PC-3 (cell line): ENCODE measurements at regions not wholly inside any gene's neighbourhood (a gene's known extent, or its start where the extent isn't known, plus 50 kb on each side); places are given as distances from the start of the nearest gene placed in this dataset.

Source experiments
- ATAC-seq: fragments of 200-7000 bp; cut with Tn5 transposase; 2 replicates; pipeline ENCODE4 v1.9.1; 2020; ENCODE audit warnings: mild to moderate bottlenecking, moderate library complexity
- BruUV-seq: library from RNA; stranded (reverse); fragments of 400-500 nt; replicated peaks from 2 replicates; lab custom pipeline; 2021; lab: Mats Ljungman, UMichigan
- CTCF ChIA-PET: fragments of 300-600 bp; sonication (Branson Sonifier 250); formaldehyde crosslinking; loops from one replicate; lab custom pipeline; 2022; ENCODE audit warnings: antibody characterized with exemption; lab: Charles Lee
- POLR2A ChIA-PET: fragments of 300-600 bp; sonication (Branson Sonifier 250); formaldehyde crosslinking; loops from one replicate; lab custom pipeline; 2022; ENCODE audit warnings: antibody characterized with exemption; ENCODE audit not compliant: unreplicated experiment; lab: Charles Lee
- DNase-seq: peaks from one replicate; pipeline ENCODE4 v3.0.0-alpha.2; 2015
- H2AFZ ChIP-seq: fragments of 300-600 bp; sonication (generic); 2 replicates; pipeline ENCODE4 v1.6.0; 2016; ENCODE audit warnings: antibody characterized with exemption, low read length
- H3F3A ChIP-seq: fragments of 300-600 bp; sonication (generic); one replicate; pipeline ENCODE4 v1.6.0; 2017; ENCODE audit warnings: antibody characterized with exemption, low read length, control low read depth, mild to moderate bottlenecking; ENCODE audit not compliant: unreplicated experiment
- H3K27ac ChIP-seq: fragments of 300-600 bp; sonication (generic); 2 replicates; pipeline ENCODE4 v1.5.1; 2016; ENCODE audit warnings: mild to moderate bottlenecking, low read length
- H3K27me3 ChIP-seq: fragments of 300-600 bp; sonication (generic); 2 replicates; pipeline ENCODE4 v1.6.1; 2016; ENCODE audit warnings: low read length, mixed read lengths
- H3K36me3 ChIP-seq: fragments of 300-600 bp; sonication (generic); 2 replicates; pipeline ENCODE4 v1.6.1; 2016; ENCODE audit warnings: low read depth, mixed run types, low read length, mixed read lengths
- H3K4me1 ChIP-seq: fragments of 300-600 bp; sonication (generic); 2 replicates; pipeline ENCODE4 v1.5.1; 2016; ENCODE audit warnings: low read length; ENCODE audit not compliant: insufficient read depth
- H3K4me2 ChIP-seq: fragments of 300-600 bp; sonication (generic); 2 replicates; pipeline ENCODE4 v1.6.0; 2016; ENCODE audit warnings: low read length
- H3K4me3 ChIP-seq: fragments of 300-600 bp; sonication (generic); 2 replicates; pipeline ENCODE4 v1.5.1; 2016; ENCODE audit warnings: mild to moderate bottlenecking, low read length, mixed read lengths
- H3K79me2 ChIP-seq: fragments of 300-600 bp; sonication (generic); 2 replicates; pipeline ENCODE4 v1.6.1; 2017; ENCODE audit warnings: low read length, mixed read lengths
- H3K9ac ChIP-seq: fragments of 300-600 bp; sonication (generic); 2 replicates; pipeline ENCODE4 v1.6.0; 2016; ENCODE audit warnings: mild to moderate bottlenecking, low read length
- H3K9me2 ChIP-seq: fragments of 300-600 bp; sonication (generic); replicated peaks from 2 replicates; pipeline ENCODE4 v1.6.1; 2016; ENCODE audit warnings: mixed run types, low read length, mixed read lengths
- H3K9me3 ChIP-seq: fragments of 300-600 bp; sonication (generic); 2 replicates; pipeline ENCODE4 v1.6.1; 2016; ENCODE audit warnings: low read length, mixed read lengths
- H4K20me1 ChIP-seq: fragments of 300-600 bp; sonication (generic); 2 replicates; pipeline ENCODE4 v1.6.1; 2016; ENCODE audit warnings: low read length, mixed read lengths
- CTCF ChIP-seq: fragments of 300-600 bp; sonication (generic); conservative IDR thresholded peaks from 2 replicates; pipeline ENCODE4 v1.5.1; 2017; ENCODE audit warnings: antibody characterized with exemption, low read depth, mild to moderate bottlenecking, low read length
- EZH2 ChIP-seq: fragments of 300-600 bp; sonication (generic); IDR thresholded peaks from one replicate; pipeline ENCODE4 v1.6.1; 2017; ENCODE audit warnings: antibody characterized with exemption, mild to moderate bottlenecking, low read length; ENCODE audit not compliant: unreplicated experiment
- EZH2phosphoT487 ChIP-seq: fragments of 300-600 bp; sonication (generic); IDR thresholded peaks from 2 replicates; pipeline ENCODE4 v1.6.1; 2018; ENCODE audit warnings: mild to moderate bottlenecking, antibody characterized with exemption, low read length, borderline replicate concordance
- intact Hi-C: fragments of 100-400 bp; cut with micrococcal nuclease; formaldehyde crosslinking; loops from 2 replicates; pipeline ENCODE4 v1.9.0; 2023

- H3K27me3 ChIP-seq, result peaks cover 13% of the 10 kb centered on the region; the same call in 1 of the 2 replicates
- POLR2A ChIA-PET, result no interaction called here
- BruUV-seq, result no TSS peak
- intact Hi-C loops, result loop anchor here (2.0 kb wide), 2 partner anchors 125 to 457 kb away; no protein-coding TSS in a partner anchor
- H3F3A ChIP-seq, result no peaks in the 10 kb centered on the region
- CTCF ChIA-PET, result interaction anchor here (0.7 kb wide), 1 partner anchor 82 kb away, joined by 3 read pairs; no protein-coding TSS in a partner anchor
- H3K4me2 ChIP-seq, result no peak overlapping the region
- no peak overlapping the region for H2AFZ ChIP-seq
- no peaks in the 10 kb centered on the region for H3K9me3 ChIP-seq
- H3K4me3 ChIP-seq, result no peak overlapping the region
- no peak overlapping the region for H3K9ac ChIP-seq
- TF ChIP-seq CTCF (peak; percentile 73), EZH2phosphoT487 (no peak), EZH2 (no peak)
- no peaks in the 10 kb centered on the region for H3K9me2 ChIP-seq
- DNase-seq, result peak; percentile 60
- H3K79me2 ChIP-seq, result no peaks in the 10 kb centered on the region
- peak; percentile 75 for ATAC-seq
- no peak overlapping the region for H3K27ac ChIP-seq
- no peaks in the 10 kb centered on the region for H3K4me1 ChIP-seq
- no peaks in the 10 kb centered on the region for H3K36me3 ChIP-seq
- no peaks in the 10 kb centered on the region for H4K20me1 ChIP-seq
These were observed 477.4 kb downstream of the CPS1 start for GRCh38 chr2:211033765-211034164.

DNA sequence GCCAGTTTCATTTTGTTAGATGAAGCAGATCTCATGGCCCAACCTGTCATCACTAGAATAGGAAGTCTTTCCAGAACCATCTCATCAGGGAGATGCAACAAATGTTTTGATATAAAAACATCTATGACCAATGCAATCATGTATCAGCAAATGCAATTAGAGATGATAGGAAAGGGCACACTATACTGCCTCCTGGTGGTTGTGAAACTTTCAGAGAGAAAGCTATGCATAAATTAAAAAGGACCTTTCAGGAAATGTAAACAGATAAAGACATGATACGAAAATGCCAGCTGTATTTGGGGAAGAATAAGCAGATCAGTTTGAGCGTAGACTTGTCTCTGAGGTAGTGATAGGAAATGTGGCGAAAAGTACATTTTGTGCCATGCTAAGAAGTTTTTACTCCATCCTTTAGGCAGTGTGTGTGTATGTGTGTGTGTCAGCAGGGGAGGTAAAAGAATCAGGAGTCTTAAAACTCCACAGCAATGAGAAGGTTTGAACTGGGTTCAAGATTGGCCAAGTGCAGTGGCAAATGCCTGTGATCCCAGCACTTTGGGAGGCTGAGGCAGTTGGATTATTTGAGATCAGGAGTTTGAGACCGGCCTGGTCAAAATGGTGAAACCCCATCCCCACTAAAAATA lies 479.3 kb downstream of the CPS1 start:
- no peak overlapping the region for H3K4me2 ChIP-seq
- H3K4me3 ChIP-seq, result no peak overlapping the region
- H3K9ac ChIP-seq, result no peak overlapping the region
- peak; percentile 92 for TF ChIP-seq CTCF
- no peak for TF ChIP-seq EZH2
- TF ChIP-seq EZH2phosphoT487, result no peak
- no TSS peak for BruUV-seq
- no peaks in the 10 kb centered on the region for H3K9me3 ChIP-seq
- ATAC-seq (peak; percentile 27), DNase-seq (peak; percentile 72)
- H3K4me1 ChIP-seq, result no peaks in the 10 kb centered on the region
- H3K9me2 ChIP-seq, result no peaks in the 10 kb centered on the region
- no peak overlapping the region for H3K27ac ChIP-seq
- no peaks in the 10 kb centered on the region for H3K79me2 ChIP-seq
- no peak overlapping the region for H2AFZ ChIP-seq
- intact Hi-C loops, result loop anchor here (1.0 to 2.0 kb wide), 4 partner anchors 123 to 459 kb away; no protein-coding TSS in a partner anchor
- H3K36me3 ChIP-seq, result no peaks in the 10 kb centered on the region
- H3F3A ChIP-seq, result no peaks in the 10 kb centered on the region
- no peaks in the 10 kb centered on the region for H4K20me1 ChIP-seq
- CTCF ChIA-PET, result interaction anchor here (0.6 to 1.0 kb wide), 3 partner anchors 372 to 533 kb away, joined by 3 to 5 read pairs (median 3); no protein-coding TSS in a partner anchor
- POLR2A ChIA-PET, result no interaction called here
- H3K27me3 ChIP-seq, result peaks cover 13% of the 10 kb centered on the region; the same call in 1 of the 2 replicates

- ATAC-seq (peak; percentile 85), DNase-seq (peak; percentile 46)
- H3K36me3 ChIP-seq, result no peaks in the 10 kb centered on the region
- peak overlapping the region; percentile 20 for H3K4me2 ChIP-seq
- peaks cover 18% of the 10 kb centered on the region; the same call in 1 of the 2 replicates for H3K27me3 ChIP-seq
- H3K4me3 ChIP-seq, result no peak overlapping the region
- peak overlapping the region; percentile 38; the same call in 1 of the 2 replicates for H2AFZ ChIP-seq
- intact Hi-C loops, result no loop called here
- no peak overlapping the region for H3K27ac ChIP-seq
- H3F3A ChIP-seq, result no peaks in the 10 kb centered on the region
- H4K20me1 ChIP-seq, result no peaks in the 10 kb centered on the region
- peaks cover 12% of the 10 kb centered on the region for H3K4me1 ChIP-seq
- CTCF ChIA-PET, result interaction anchor here (0.6 kb wide), 1 partner anchor 590 kb away, joined by 8 read pairs; no protein-coding TSS in a partner anchor
- H3K9ac ChIP-seq, result no peak overlapping the region
- no TSS peak for BruUV-seq
- POLR2A ChIA-PET, result interaction anchor here (0.6 kb wide), 2 partner anchors 32 to 842 kb away, joined by 3 to 30 read pairs; no protein-coding TSS in a partner anchor
- no peaks in the 10 kb centered on the region for H3K9me2 ChIP-seq
- TF ChIP-seq EZH2phosphoT487 (no peak), CTCF (no peak), EZH2 (no peak)
- H3K9me3 ChIP-seq, result no peaks in the 10 kb centered on the region
- H3K79me2 ChIP-seq, result no peaks in the 10 kb centered on the region
These were observed 488.6 kb downstream of the CPS1 start for GRCh38 chr2:211045025-211045424.
